A172 (cell line): ENCODE measurements at regions not wholly inside any gene's neighbourhood (a gene's known extent, or its start where the extent isn't known, plus 50 kb on each side); places are given as distances from the start of the nearest gene placed in this dataset.

Experiments
- DNase-seq: peaks from one replicate; pipeline ENCODE4 v3.0.0-alpha.2; 2015; ENCODE audit warnings: low spot score

DNA sequence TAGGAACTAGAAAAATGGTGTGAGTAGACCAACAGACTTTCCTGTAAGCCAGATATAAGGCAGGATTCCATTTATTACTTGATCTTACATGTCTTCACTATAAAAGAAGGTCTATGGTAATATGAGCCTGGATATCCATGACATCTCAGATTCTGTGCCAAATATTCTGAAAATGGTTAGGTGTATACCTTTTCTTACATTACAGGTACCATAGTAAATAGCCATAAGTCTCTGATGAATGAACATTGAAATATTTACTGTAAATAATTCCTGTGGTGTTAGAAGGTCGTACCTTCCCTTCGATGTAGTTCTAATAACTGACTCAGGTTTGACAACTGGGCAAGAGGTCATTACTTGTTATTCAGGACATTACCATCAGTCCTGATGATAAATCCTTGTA lies 657.9 kb downstream of the BRINP3 start:
- DNase-seq = no peak

DNA sequence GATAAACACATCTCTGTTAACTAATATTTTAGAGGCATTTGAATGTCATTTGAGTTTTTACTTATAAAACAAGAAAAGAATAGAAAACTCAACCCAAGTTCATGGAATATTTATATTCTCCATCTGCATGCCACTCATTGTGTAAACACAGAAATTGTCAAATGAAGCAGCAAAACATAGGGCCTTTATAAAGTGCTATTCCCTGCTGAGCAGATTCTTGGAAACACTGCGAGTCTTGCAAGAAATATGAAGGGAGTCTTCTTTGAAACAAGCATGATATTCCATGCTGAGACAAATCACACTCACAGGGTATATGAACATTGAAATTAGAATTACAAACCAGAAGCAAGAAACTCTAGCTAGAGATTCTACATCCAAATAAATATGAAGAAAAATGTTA lies 655.8 kb downstream of the BRINP3 start:
- no peak for DNase-seq

DNA sequence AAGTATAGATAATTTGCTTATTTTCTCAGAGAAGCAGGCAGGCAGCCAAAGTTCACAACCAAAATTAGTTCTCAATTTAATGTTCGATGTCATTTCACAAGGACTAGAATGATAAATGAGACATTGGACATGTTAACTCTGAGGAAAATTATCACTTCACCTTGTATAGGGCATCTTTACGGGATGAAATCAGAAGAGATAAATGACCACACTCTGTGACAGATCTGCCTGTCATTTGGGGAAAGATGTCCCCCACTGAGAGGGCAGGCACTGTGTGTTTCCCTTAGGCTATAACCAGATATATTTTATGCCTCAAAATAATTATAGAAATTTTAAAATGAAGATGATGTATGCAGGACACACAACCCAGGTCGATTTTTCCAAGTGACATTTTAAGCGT lies 642.9 kb downstream of the BRINP3 start:
- DNase-seq = no peak

GRCh38 chr1:189847613-189848012 lies 630.1 kb downstream of the BRINP3 start:
- no peak for DNase-seq

GRCh38 chr1:189851806-189852367 lies 625.8 kb downstream of the BRINP3 start:
- DNase-seq = no peak

GRCh38 chr1:189859385-189859977 lies 618.2 kb downstream of the BRINP3 start:
- DNase-seq = peak; percentile 16

- no peak for DNase-seq
Measured at GRCh38 chr1:189866606-189867005, 611.1 kb downstream of the BRINP3 start.

GRCh38 chr1:189868021-189868420 lies 609.6 kb downstream of the BRINP3 start:
- no peak for DNase-seq

DNA sequence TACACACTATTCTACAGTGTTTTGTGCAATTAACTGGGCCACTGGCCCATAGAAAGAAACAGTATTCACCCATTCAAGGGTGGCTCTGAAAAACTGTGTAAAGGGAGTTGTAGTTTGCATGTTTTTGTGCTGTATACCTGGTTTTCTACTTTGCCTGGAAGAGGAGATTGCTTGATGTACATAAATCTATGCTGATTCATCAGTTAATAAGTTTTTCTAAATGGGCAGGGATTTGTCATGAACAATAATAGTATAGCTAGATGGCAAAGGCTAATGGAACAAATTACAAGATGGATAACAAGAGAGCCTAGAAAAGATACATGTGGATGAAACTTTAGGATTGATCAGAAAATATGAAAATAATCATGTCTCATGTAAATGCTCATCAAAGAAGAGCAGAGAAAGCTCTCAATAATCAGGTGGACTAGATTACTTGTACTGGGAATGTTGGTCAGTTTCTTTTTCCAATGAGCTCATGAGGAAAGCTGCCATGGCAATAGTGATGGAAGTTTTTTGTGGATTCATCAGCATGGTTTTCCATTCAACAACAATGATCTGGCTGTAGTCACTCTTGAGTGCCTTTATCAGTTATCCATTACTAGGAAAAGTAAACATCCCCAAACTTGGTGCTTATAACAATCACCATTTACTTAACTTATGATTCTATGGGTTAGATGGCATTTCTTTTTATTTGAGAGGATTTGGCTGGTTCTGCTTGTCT lies 602.8 kb downstream of the BRINP3 start:
- DNase-seq = no peak

DNA sequence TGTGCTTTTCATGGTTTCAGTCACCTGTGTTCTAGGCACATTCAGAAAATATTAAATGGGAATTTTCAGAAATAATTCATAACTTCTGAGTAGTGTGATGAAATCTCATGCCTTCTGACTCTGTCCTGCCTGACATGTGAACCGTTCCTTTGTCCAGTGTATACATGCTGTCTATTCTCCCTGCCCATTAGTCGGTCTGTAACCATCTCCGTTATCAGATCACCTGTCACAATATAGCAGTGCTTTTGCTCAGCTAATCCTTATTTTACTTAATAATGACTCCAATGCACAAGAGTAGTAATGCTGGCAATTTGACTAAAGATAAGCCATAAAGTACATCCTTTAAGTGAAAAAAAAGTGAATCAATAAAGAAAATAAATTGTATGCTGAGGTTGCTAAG lies 597.5 kb downstream of the BRINP3 start:
- DNase-seq = no peak

- DNase-seq = no peak
Measured at GRCh38 chr1:189899686-189900425, 577.8 kb downstream of the BRINP3 start.

DNA sequence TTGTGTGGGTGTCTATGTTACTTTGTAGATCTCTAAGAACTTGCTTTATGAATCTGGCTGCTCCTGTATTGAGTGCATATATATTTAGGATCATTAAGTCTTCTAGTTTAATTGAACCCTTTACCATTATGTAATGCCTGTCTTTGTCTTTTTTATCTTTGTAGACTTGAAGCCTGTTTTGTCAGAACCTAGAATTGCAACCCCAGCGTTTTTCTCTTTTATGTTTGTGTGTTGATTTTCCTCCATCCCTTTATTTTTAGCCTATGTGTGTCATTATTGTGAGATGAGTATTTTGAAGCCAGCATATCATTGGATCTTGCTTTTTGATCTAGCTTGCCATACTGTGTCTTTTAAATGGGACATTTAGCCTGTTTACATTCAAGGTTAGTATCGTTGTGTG lies 573.2 kb downstream of the BRINP3 start:
- DNase-seq = no peak

- DNase-seq = no peak
Measured at GRCh38 chr1:189908113-189908512, 569.6 kb downstream of the BRINP3 start.

GRCh38 chr1:189921613-189922012 lies 556.1 kb downstream of the BRINP3 start:
- no peak for DNase-seq

GRCh38 chr1:189927641-189928040 lies 550.0 kb downstream of the BRINP3 start:
- DNase-seq = no peak

DNA sequence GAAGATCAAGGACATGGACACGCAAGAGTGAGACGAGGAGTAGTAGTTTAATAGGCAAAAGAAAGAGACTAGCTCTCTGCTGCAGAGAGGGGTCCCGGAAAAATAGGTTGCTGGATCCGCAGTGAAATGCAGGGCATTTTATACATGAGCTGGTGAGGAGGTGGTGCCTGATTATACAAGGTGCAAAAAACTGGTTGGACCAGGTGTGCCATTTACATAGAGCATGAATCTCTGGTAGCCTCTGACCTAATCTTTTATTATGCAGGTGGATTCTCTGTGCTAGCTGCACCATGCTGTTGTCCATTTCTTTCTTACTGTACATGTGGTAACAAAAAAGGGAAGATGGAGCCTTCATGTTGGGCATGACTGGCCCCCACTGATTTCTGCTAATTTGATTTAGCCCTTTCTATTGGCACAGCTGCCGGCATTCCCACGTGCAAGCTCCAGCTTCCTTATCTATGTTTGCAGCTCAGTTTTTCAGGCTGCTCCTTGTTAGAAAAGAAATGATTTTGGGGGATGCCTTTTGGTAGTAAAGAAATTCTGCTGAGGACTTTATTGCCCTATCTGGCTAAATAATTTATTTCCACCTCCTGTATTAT lies 548.1 kb downstream of the BRINP3 start:
- DNase-seq = no peak

- no peak for DNase-seq
Measured at GRCh38 chr1:189936861-189937260, 540.8 kb downstream of the BRINP3 start.

GRCh38 chr1:189939967-189940366 lies 537.7 kb downstream of the BRINP3 start:
- DNase-seq = peak; percentile 10

- DNase-seq = no peak
Measured at GRCh38 chr1:189941922-189942321, 535.7 kb downstream of the BRINP3 start.

DNA sequence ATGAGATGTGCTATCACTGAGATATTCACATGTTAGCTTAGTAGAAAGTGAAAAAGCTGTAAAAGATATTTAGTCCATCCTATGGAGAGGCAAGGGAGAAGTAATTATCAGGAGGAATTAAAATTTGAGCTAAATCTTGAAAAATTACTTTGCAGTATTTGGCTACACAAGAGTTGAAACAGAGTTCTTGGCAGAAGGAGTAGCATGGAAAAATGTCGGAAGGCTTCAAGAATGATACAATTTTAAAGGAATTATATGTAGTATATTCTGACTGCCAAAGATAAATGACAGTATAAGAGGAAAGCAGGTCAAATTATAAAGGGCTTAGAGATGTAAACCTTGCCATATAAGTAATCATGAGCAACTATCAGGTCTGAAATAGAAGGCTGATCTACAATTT lies 518.9 kb downstream of the BRINP3 start:
- DNase-seq = no peak

DNA sequence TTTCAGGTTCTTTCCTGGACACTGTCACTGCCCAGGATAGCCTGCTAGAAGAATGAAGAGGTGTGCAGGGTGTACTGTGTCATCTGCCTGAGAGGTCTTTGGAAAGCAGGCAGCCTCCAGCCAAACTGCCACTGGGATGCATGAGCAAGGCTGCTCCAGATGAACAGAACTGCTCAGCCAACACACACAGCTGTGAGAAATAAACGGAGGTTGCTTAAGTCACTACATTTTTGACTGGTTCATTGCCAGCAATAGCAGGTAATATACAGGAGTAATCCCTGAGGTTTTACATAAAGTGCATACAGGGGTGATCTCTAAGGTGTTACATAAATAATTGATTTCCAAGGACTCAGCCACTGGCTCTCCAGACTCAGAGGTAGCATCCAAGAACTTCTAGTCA lies 516.9 kb downstream of the BRINP3 start:
- DNase-seq = no peak

DNA sequence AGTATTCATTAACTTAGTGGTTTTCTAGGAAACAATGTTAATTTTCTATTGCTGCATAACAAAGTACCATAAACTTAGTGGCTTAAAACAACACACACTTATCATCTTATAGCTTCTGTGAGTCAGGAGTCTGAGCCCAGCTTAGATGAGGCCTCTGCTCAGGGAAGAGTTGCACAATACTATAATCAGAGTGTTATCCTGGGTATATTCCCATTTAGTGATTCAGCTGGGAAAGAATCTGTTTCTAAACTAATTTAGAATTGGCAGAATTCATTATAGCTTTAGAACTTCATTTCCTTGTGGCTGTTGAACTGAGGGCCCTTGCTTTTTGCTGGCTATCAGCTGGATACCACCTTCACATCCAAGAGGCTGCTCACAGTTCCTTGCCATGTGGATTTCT lies 515.5 kb downstream of the BRINP3 start:
- DNase-seq = peak; percentile 69
